PC-9 (cell line): ENCODE measurements at regions not wholly inside any gene's neighbourhood (a gene's known extent, or its start where the extent isn't known, plus 50 kb on each side); places are given as distances from the start of the nearest gene placed in this dataset.
"Not testable (repeated sequence)": the region's sequence is repeated elsewhere in the genome, so short reads cannot be mapped to it uniquely, and the experiment has no call there.

Experiments used
- BruUV-seq: library from RNA; stranded (reverse); fragments of 400-500 nt; replicated peaks from 2 replicates; lab custom pipeline; 2021; lab: Mats Ljungman, UMichigan
- CTCF ChIA-PET: fragments of 300-600 bp; sonication (Branson Sonifier 250); formaldehyde crosslinking; loops from one replicate; lab custom pipeline; 2022; ENCODE audit warnings: antibody characterized with exemption; lab: Charles Lee
- POLR2A ChIA-PET: fragments of 300-600 bp; sonication (Branson Sonifier 250); formaldehyde crosslinking; loops from one replicate; lab custom pipeline; 2022; ENCODE audit warnings: antibody characterized with exemption; ENCODE audit not compliant: unreplicated experiment; lab: Charles Lee
- DNase-seq, 2 experiments: peaks; one replicate each; pipeline versions ENCODE4 v3.0.0 to v3.0.0-alpha.2; 2015 to 2022; ENCODE audit warnings: mixed read lengths in 1 of 2
- H2AFZ ChIP-seq: fragments of 200-600 bp; sonication (generic); 2 replicates; pipeline ENCODE4 v1.8.1; 2017; ENCODE audit warnings: antibody characterized with exemption
- H3F3A ChIP-seq: fragments of 200-600 bp; sonication (generic); 2 replicates; pipeline ENCODE4 v1.8.1; 2017; ENCODE audit warnings: antibody characterized with exemption, mild to moderate bottlenecking, low read depth; ENCODE audit not compliant: insufficient read depth
- H3K27ac ChIP-seq: fragments of 200-600 bp; sonication (generic); 2 replicates; pipeline ENCODE4 v1.6.1; 2016; ENCODE audit warnings: mixed run types
- H3K27me3 ChIP-seq: fragments of 200-600 bp; sonication (generic); 2 replicates; pipeline ENCODE4 v1.6.1; 2016; ENCODE audit warnings: low read depth, mixed run types; ENCODE audit not compliant: insufficient read depth
- H3K36me3 ChIP-seq: fragments of 200-600 bp; sonication (generic); 2 replicates; pipeline ENCODE4 v1.6.1; 2016; ENCODE audit warnings: low read depth, mixed run types
- H3K4me1 ChIP-seq: fragments of 200-600 bp; sonication (generic); replicated peaks from 2 replicates; pipeline ENCODE4 v1.6.1; 2016; ENCODE audit warnings: mixed run types; ENCODE audit not compliant: insufficient read depth
- H3K4me2 ChIP-seq: fragments of 200-600 bp; sonication (generic); 2 replicates; pipeline ENCODE4 v1.6.1; 2017; ENCODE audit warnings: mixed run types
- H3K4me3 ChIP-seq: fragments of 200-600 bp; sonication (generic); 2 replicates; pipeline ENCODE4 v1.6.1; 2016; ENCODE audit warnings: mixed run types
- H3K79me2 ChIP-seq: fragments of 200-600 bp; sonication (generic); 2 replicates; pipeline ENCODE4 v1.6.1; 2017; ENCODE audit warnings: low read depth, mixed run types
- H3K9me2 ChIP-seq: fragments of 200-600 bp; sonication (generic); 2 replicates; pipeline ENCODE4 v1.8.1; 2017; ENCODE audit warnings: mild to moderate bottlenecking; ENCODE audit not compliant: insufficient read depth
- H3K9me3 ChIP-seq: fragments of 200-600 bp; sonication (generic); 2 replicates; pipeline ENCODE4 v1.8.1; 2016; ENCODE audit warnings: low read depth; ENCODE audit not compliant: insufficient read depth
- H4K20me1 ChIP-seq: fragments of 200-600 bp; sonication (generic); 2 replicates; pipeline ENCODE4 v1.8.1; 2017; ENCODE audit not compliant: insufficient read depth
- CTCF ChIP-seq: fragments of 200-600 bp; sonication (generic); conservative IDR thresholded peaks from 2 replicates; pipeline ENCODE4 v1.6.1; 2017; ENCODE audit warnings: mixed run types, antibody characterized with exemption, mild to moderate bottlenecking, moderate library complexity
- EZH2 ChIP-seq: fragments of 200-600 bp; sonication (generic); IDR thresholded peaks from 2 replicates; pipeline ENCODE4 v1.8.0; 2017; ENCODE audit warnings: antibody characterized with exemption, low read depth
- intact Hi-C: fragments of 100-400 bp; cut with micrococcal nuclease; formaldehyde crosslinking; loops from one replicate; pipeline ENCODE4 v1.10.0; 2022; ENCODE audit not compliant: unreplicated experiment

DNA sequence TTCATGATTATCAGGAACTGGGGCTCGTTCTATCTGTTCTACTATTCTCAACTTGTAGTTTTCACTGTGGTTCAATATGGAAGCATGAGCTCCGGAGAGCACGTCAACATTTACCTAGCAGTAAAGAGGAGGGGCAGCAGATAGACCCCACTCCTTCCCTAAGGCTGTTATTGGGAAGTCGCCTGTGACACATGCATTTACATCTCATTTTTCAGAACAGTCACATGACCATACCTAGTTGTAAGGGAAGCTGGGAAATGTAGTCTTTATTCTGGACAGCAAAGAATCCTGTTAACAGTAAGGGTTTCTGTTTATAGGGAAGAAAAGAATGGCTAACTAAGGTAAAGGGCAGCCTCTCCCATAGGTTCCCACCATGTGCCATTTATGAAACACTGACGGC lies 158.3 kb downstream of the ZFP64 start:
- H3K9me3 ChIP-seq: no peaks in the 10 kb centered on the region
- intact Hi-C loops: no loop called here
- no peaks in the 10 kb centered on the region for H3K9me2 ChIP-seq

GRCh38 chr20:52032304-52032683 lies 159.3 kb downstream of the ZFP64 start:
- H3K4me3 ChIP-seq, H4K20me1 ChIP-seq, H3K79me2 ChIP-seq, H3K4me1 ChIP-seq, DNase-seq, H3K36me3 ChIP-seq, H3K27me3 ChIP-seq, CTCF ChIA-PET, H3K4me2 ChIP-seq, H2AFZ ChIP-seq, H3F3A ChIP-seq, H3K9me3 ChIP-seq, H3K9me2 ChIP-seq, intact Hi-C loops, BruUV-seq, H3K27ac ChIP-seq: not testable (repeated sequence)
- POLR2A ChIA-PET: interaction anchor here (0.7 kb wide), 1 partner anchor 10 kb away, joined by 5 read pairs; no protein-coding TSS in a partner anchor

More for the DNA sequence above, 158.3 kb downstream of the ZFP64 start:
- Histone ChIP-seq H3K4me1 (no peaks in the 10 kb centered on the region), H3K36me3 (no peaks in the 10 kb centered on the region), H3F3A (no peaks in the 10 kb centered on the region), H3K79me2 (no peaks in the 10 kb centered on the region), H3K27ac (no peak overlapping the region), H2AFZ (no peak overlapping the region), H3K4me2 (no peak overlapping the region), H3K27me3 (no peaks in the 10 kb centered on the region), H4K20me1 (no peaks in the 10 kb centered on the region; the same call in 1 of the 2 replicates), H3K4me3 (no peak overlapping the region)
- CTCF ChIA-PET: no interaction called here
- TF ChIP-seq CTCF (no peak), EZH2 (no peak)
- POLR2A ChIA-PET: no interaction called here
- no TSS peak for BruUV-seq
- no peak for DNase-seq

DNA sequence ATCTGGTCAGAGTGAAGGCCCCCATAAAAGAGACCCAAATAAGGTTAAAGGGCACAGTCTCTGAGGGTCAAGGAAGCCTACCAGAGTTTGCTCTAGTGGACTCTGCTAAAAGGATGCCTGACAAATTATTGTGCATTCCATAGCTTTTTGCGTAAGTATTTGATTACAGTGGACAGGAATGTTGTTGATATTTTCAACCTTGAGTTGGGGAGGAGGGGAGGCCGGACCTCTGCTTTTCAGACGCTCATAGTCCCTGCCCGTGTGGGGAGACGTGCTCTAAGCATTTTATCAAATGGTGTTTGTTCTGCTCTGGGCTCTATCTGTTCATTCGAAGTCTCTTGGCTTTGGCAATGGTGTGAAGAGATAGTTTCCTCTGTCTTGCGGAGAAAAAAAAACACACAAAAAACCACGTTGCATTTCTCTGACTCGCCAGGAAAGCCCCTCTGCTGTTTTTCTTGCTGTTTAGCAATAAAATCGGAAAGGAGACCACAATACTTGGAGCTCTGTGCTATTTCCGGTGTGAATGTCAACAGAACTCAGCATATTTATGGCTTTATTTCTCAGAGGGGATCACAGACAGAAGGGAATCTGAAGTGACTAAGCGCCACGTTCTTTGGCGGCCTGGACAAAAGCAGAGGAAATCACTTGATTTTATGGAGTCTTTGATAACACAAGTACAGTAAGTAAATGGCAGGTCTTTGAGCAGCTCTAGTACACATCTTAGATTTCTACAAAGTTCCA lies 159.8 kb downstream of the ZFP64 start:
- H2AFZ ChIP-seq: no peak overlapping the region
- H3F3A ChIP-seq: no peaks in the 10 kb centered on the region
- H3K36me3 ChIP-seq: no peaks in the 10 kb centered on the region
- CTCF ChIA-PET: no interaction called here
- intact Hi-C loops: no loop called here
- H3K79me2 ChIP-seq: no peaks in the 10 kb centered on the region
- H3K9me3 ChIP-seq: no peaks in the 10 kb centered on the region
- H3K9me2 ChIP-seq: no peaks in the 10 kb centered on the region
- POLR2A ChIA-PET: interaction anchor here (0.7 kb wide), 1 partner anchor 11 kb away, joined by 5 read pairs; no protein-coding TSS in a partner anchor
- no peak overlapping the region for H3K4me3 ChIP-seq
- H3K4me1 ChIP-seq: no peaks in the 10 kb centered on the region
- DNase-seq: no peak
- TF ChIP-seq EZH2: no peak
- no peak for TF ChIP-seq CTCF
- H3K27ac ChIP-seq: no peak overlapping the region
- H4K20me1 ChIP-seq: no peaks in the 10 kb centered on the region; the same call in 1 of the 2 replicates
- no peaks in the 10 kb centered on the region for H3K27me3 ChIP-seq
- no TSS peak for BruUV-seq
- no peak overlapping the region for H3K4me2 ChIP-seq

DNA sequence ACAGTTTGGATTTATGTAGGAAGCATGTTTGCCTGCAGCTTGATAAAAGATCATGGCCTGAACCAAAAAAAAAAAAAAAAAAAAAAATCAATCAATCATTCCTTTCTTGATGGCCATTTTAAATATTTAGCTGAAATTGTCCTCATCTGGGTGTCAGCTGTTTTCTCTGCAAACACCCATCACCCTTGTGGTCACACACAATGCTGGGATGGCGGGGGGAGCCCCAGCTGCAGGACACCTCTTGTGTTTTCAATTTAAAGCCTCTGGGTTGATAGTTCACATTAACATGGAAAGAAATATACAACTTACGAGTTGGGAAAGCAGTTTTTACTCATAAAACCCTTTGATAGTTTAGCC lies 160.4 kb downstream of the ZFP64 start:
- H3K27me3 ChIP-seq: no peaks in the 10 kb centered on the region
- POLR2A ChIA-PET: no interaction called here
- H3K4me1 ChIP-seq: no peaks in the 10 kb centered on the region
- no peak overlapping the region for H3K4me3 ChIP-seq
- H4K20me1 ChIP-seq: no peaks in the 10 kb centered on the region; the same call in 1 of the 2 replicates
- intact Hi-C loops: no loop called here
- DNase-seq: no peak
- no peaks in the 10 kb centered on the region for H3K79me2 ChIP-seq
- no peak overlapping the region for H3K27ac ChIP-seq
- H3K4me2 ChIP-seq: no peak overlapping the region
- CTCF ChIA-PET: no interaction called here
- H3K36me3 ChIP-seq: no peaks in the 10 kb centered on the region
- BruUV-seq: no TSS peak
- no peaks in the 10 kb centered on the region for H3F3A ChIP-seq
- H3K9me2 ChIP-seq: no peaks in the 10 kb centered on the region
- no peak overlapping the region for H2AFZ ChIP-seq
- no peaks in the 10 kb centered on the region for H3K9me3 ChIP-seq
- no peak for TF ChIP-seq EZH2
- no peak for TF ChIP-seq CTCF

DNA sequence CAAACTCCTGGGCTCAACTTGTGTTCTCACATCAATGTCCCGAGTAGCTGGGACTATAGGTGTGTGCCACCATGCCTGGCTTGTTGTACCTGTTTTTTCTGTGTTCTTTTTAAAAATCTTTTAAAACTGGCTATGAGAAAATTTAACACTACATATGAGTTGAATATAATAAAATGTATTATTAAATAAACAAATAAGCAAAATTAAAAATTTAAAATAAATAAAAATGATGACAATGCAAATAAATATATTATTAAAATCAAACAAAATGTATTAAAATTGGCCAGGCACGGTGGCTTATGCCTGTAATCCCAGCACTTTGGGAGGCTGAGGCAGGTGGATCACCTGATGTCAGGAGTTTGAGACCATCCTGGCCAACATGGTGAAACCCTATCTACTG lies 162.4 kb downstream of the ZFP64 start:
- intact Hi-C loops, CTCF ChIA-PET, DNase-seq, H3F3A ChIP-seq, H3K9me3 ChIP-seq, BruUV-seq, H3K79me2 ChIP-seq, H3K4me1 ChIP-seq, H3K4me3 ChIP-seq, H2AFZ ChIP-seq, H3K27ac ChIP-seq, H3K4me2 ChIP-seq, H3K36me3 ChIP-seq, H4K20me1 ChIP-seq, H3K27me3 ChIP-seq, H3K9me2 ChIP-seq: not testable (repeated sequence)
- POLR2A ChIA-PET: interaction anchor here (0.7 kb wide), 1 partner anchor 15 kb away, joined by 10 read pairs; no protein-coding TSS in a partner anchor
